Ureter (tissue), 1 donor: ENCODE measurements at regions not wholly inside any gene's neighbourhood (a gene's known extent, or its start where the extent isn't known, plus 50 kb on each side); places are given as distances from the start of the nearest gene placed in this dataset.
"Not testable (repeated sequence)": the region's sequence is repeated elsewhere in the genome, so short reads cannot be mapped to it uniquely, and the experiment has no call there.

Source experiments
- DNase-seq: peaks from one replicate; pipeline ENCODE4 v3.0.0-alpha.2; 2020; ENCODE audit warnings: low spot score
- donor health status: DM: yes; HTN: yes; CAD: no.

- no peak for DNase-seq
Measured at GRCh38 chr6:94902974-94903628, 674.2 kb upstream of the MANEA start.

GRCh38 chr6:94899191-94899590, 678.1 kb upstream of the MANEA start:
- DNase-seq = no peak

GRCh38 chr6:94894300-94894699, 683.0 kb upstream of the MANEA start:
- no peak for DNase-seq

- DNase-seq = no peak
Measured at GRCh38 chr6:94893327-94893726, 684.0 kb upstream of the MANEA start.

- not testable (repeated sequence) for DNase-seq
Measured at GRCh38 chr6:94873819-94874218, 703.5 kb upstream of the MANEA start.

GRCh38 chr6:94862112-94862511, 715.2 kb upstream of the MANEA start:
- DNase-seq = no peak

- no peak for DNase-seq
Measured at GRCh38 chr6:94859924-94860323, 717.4 kb upstream of the MANEA start.

GRCh38 chr6:94856999-94857398, 720.3 kb upstream of the MANEA start:
- DNase-seq = not testable (repeated sequence)

GRCh38 chr6:94851329-94851728, 726.0 kb upstream of the MANEA start:
- not testable (repeated sequence) for DNase-seq

GRCh38 chr6:94845742-94846141, 731.6 kb upstream of the MANEA start:
- DNase-seq = no peak

GRCh38 chr6:94835264-94835663, 742.1 kb upstream of the MANEA start:
- no peak for DNase-seq

GRCh38 chr6:94813806-94814205, 763.5 kb upstream of the MANEA start:
- DNase-seq = no peak

GRCh38 chr6:94801344-94801743, 776.0 kb upstream of the MANEA start:
- no peak for DNase-seq

- no peak for DNase-seq
Measured at GRCh38 chr6:94785514-94785913, 791.8 kb upstream of the MANEA start.

GRCh38 chr6:94785081-94785480, 792.3 kb upstream of the MANEA start:
- peak; percentile 47 for DNase-seq

- no peak for DNase-seq
Measured at GRCh38 chr6:94769197-94769596, 808.1 kb upstream of the MANEA start.

- DNase-seq = no peak
Measured at GRCh38 chr6:94751641-94752329, 825.5 kb upstream of the MANEA start.

GRCh38 chr6:94736236-94736635, 841.1 kb upstream of the MANEA start:
- DNase-seq = no peak

- no peak for DNase-seq
Measured at GRCh38 chr6:94735270-94735669, 842.1 kb upstream of the MANEA start.

GRCh38 chr6:94734751-94735150, 842.6 kb upstream of the MANEA start:
- no peak for DNase-seq

GRCh38 chr6:94733066-94733465, 844.3 kb upstream of the MANEA start:
- no peak for DNase-seq

GRCh38 chr6:94727710-94728109, 849.6 kb upstream of the MANEA start:
- no peak for DNase-seq

- DNase-seq = no peak
Measured at GRCh38 chr6:94721459-94721858, 855.9 kb upstream of the MANEA start.

GRCh38 chr6:94713446-94713845, 863.9 kb upstream of the MANEA start:
- no peak for DNase-seq
